CD4-positive, alpha-beta T cell treated with Interleukin-4 for 4 hours (primary cell): ENCODE measurements at regions not wholly inside any gene's neighbourhood (a gene's known extent, or its start where the extent isn't known, plus 50 kb on each side); places are given as distances from the start of the nearest gene placed in this dataset.
"Not testable (repeated sequence)": the region's sequence is repeated elsewhere in the genome, so short reads cannot be mapped to it uniquely, and the experiment has no call there.

Experiments used
- DNase-seq: peaks from one replicate; pipeline ENCODE4 v3.0.0-alpha.2; 2020

DNA sequence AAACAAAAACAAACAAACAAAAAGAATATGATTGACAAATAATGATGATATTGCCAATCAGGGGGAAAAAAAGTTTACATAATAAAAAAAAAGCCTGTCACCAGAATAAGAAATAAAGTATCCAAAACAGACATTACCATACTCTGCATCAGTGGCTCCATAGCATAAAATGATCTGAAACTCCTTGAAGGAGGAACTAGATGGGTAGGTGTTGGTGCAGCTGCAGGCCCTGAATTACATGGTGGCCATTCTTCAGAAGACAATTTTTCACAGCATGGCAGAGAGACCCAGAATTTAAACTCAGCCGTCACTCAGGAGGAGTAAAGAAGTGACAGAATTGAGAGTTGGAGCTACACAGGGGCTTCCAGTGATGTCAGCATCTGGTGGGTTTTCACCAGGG is 60.2 kb downstream of the GLUL start:
- DNase-seq = no peak

DNA sequence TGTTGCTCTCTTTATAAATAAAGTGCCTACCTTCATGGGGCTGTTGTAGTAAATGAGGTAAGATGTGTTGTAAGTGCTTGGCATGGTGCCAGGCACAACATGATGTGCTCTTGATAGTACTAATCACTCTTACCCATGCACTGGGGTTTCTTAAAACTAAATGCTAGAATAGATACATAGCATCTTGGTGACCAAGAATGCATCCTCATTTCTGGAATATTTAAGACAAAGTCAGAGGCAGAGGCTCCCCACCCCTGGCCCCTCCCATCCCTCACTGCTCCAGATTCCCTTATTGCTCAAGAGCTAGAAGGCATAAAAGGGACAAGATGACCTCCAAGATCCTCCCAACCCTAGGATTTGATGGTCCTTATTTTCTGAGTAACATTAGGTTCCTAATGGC is 61.3 kb downstream of the GLUL start:
- no peak for DNase-seq

DNA sequence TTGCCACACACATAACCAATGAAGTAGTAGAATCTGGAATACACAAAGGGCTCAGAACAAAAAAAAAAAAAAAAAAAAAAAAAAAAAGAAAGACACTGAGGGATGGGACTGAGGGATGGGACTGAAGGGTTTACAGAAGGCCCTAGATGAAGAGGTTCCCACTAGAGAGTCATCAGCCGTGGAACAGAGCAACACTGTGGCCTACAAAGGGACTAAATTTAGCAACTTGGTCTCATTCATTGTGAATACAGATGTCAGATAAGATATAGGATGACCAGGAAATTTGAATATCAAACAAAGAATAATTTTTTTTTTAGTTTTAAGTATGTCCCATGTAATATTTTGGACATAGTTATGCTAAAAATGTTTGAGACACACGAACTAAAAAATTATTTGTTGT is 62.1 kb downstream of the GLUL start:
- DNase-seq = no peak

DNA sequence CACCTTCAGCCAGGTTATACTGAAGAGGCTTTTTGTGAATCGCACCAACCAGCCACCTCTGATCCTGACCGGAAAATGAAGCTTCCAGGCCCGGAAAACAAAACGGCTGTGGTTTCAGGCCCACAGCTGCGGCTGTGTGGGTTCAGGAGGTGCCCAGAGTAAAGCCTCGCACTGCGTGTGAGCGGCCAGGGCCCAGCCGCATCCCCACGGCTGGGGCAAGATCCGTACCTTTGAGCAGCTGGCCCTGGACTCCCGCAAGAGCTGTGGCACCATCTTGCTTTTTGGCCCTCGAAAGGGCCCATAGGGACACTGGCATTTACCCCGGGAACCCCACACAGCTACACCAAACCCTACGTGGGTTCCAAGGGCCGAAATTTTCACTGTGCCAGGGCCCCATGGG is 63.0 kb downstream of the GLUL start:
- DNase-seq = no peak

- no peak for DNase-seq
These were observed 66.3 kb downstream of the GLUL start for GRCh38 chr1:182325339-182325738.

GRCh38 chr1:182321532-182321931 is 70.1 kb downstream of the GLUL start:
- not testable (repeated sequence) for DNase-seq

- no peak for DNase-seq
These were observed 73.9 kb downstream of the GLUL start for GRCh38 chr1:182317611-182318161.

DNA sequence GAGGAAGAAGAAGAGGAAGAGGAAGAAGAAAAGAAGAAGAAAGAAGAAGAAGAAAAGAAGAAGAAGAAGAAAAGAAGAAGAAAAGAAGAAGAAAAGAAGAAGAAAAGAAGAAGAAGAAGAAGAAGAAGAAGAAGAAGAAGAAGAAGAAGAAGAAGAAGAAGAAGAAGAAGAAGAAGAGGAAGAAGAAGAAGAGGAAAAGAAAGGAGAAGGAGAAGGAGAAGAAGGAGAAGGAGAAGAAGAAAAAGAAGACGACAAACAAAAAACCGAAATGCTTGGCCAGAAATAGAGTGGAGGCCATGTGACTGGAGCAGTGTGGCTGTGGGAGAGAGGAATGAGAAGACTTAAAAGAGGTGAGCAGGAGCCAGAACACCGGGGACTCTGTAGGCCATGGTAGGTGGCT is 75.1 kb downstream of the GLUL start:
- DNase-seq = not testable (repeated sequence)

- no peak for DNase-seq
These were observed 76.4 kb downstream of the GLUL start for GRCh38 chr1:182315167-182315556.

GRCh38 chr1:182309631-182310351 is 81.8 kb downstream of the GLUL start:
- DNase-seq = no peak

- no peak for DNase-seq
These were observed 82.8 kb downstream of the GLUL start for GRCh38 chr1:182308826-182309225.

GRCh38 chr1:182307486-182307885 is 84.1 kb downstream of the GLUL start:
- DNase-seq = not testable (repeated sequence)

- no peak for DNase-seq
These were observed 85.7 kb downstream of the GLUL start for GRCh38 chr1:182305861-182306260.

DNA sequence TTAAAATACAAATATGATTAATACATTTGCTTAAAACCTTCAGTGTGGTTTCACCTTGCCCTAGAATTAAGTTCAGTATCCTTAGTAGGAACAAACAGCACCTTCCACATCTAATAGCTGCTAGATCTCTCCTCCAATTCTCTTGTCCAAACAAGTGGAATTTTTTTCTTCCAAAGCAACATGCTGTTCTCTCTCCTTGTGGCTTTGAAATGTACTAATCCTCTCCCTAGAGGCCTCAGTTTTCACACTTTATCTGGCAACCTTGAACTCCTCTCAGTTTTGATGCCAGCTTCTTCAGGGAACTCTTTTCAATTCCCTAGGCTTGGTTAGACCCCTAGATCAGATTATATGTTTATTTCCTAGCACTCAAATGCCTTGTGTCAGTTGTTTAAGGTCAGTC is 87.0 kb downstream of the GLUL start:
- DNase-seq = no peak

DNA sequence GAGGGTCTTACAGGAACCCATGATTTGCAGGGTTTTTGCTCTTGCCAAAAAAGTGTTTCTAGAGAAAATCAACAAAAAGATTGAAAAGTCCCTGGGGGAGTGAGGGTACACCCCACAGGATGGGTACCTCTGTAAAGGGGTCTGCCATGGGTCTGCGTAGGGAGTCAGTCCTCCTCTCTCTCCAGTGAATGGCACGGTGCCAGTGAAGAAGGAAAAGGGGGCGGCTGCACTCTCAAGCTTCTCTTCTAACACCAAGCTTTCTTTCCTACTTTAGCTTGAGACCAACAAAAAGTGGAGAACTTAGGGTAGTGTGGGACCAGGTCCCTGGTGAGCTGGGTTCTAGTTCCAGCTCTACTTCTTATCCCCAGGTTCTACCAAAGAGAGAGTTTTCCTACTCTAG is 87.4 kb downstream of the GLUL start:
- no peak for DNase-seq

- no peak for DNase-seq
These were observed 87.8 kb downstream of the GLUL start for GRCh38 chr1:182303778-182304177.

DNA sequence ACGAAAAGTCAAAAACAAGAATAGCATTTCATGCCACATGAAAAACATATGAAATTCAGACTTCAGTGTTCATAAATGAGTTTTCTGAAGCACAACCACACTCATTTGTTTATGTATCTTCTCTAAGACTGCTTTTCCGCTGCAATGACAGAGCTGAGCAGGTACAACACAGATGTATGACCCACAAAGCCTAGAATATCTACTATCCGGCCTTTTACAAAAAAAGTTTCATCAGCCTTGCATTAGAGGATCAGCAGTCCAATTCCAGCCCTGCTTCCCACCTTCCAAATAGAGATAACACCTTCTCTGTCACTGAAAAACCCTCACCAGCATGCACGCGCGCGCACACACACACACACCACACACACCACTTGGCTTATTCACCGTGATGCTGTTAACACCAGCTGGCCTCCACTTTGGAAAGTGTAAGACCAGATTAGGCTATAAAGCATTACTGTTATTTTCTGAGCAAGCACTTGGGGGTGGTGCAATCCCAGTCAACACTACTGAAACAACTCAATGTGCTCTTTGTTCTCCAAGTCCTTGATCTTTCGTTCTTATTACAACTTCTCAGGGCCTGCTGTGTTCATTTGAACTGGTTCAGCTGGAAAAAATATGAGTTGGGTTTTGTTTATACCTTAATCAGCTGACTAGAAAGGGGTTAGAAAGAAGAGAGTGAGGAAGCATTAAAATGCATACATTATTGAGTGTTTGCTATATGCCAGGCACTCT is 90.0 kb downstream of the GLUL start:
- DNase-seq = no peak

DNA sequence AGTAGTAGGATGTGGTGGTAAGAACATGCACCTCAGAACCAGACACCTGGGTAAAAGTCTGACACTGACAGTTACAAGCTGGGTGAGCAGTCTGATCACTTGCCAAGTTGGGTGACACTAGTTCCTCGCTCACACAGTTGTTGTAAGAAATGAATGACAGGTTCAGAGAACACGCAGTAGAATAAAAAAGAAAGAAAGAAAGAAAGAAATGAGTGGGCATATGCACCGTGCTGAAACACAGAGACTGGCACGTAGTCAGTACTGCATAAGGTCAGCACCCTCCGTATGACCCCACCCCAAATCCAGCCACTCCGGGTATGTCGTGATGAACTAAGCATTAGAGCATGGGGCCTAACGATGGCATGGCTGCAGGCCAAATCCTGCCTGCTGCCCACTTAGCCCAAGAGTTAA is 90.6 kb downstream of the GLUL start:
- no peak for DNase-seq

DNA sequence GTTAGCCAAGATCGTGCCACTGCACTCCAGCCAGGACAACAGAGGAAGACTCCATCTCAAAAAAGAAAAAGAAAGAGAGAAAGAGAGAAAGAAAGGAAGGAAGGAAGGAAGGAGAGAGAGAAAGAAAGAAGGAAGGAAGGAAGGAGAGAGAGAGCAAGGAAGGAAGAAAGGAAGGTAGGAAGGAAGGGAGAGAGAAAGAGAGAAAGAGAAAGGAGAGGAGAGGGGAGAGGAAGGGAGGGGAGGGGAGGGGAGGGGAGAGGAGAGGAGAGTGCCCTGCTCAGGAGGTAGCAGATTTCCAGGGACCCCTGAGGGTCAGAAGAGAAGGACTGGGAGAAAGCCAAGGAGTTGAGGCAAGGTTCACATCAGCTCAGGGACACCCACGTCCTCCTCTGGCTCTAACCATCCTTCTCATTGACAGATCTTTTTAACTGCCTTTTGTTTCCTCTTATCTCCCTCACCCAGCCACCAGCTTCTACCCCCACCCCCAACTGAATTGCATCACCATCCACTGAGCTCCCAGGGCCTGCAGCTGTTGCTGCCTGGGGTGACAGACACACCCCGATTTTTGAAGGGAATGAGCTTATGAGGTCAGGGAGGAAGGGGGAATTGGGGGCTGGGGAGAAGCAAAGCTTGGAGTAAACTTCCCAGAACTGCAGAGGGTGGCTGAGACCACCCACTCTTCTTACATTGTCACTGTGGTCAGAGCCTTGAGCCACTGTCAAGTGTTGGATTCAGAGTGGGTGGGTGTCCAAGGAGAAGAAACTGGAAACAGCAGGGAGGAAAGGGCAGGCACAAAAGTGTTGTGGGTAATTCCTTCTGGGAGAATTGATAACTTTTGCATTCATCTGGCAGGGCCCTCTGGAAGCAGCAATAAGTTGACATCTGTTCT is 91.6 kb downstream of the GLUL start:
- no peak for DNase-seq

DNA sequence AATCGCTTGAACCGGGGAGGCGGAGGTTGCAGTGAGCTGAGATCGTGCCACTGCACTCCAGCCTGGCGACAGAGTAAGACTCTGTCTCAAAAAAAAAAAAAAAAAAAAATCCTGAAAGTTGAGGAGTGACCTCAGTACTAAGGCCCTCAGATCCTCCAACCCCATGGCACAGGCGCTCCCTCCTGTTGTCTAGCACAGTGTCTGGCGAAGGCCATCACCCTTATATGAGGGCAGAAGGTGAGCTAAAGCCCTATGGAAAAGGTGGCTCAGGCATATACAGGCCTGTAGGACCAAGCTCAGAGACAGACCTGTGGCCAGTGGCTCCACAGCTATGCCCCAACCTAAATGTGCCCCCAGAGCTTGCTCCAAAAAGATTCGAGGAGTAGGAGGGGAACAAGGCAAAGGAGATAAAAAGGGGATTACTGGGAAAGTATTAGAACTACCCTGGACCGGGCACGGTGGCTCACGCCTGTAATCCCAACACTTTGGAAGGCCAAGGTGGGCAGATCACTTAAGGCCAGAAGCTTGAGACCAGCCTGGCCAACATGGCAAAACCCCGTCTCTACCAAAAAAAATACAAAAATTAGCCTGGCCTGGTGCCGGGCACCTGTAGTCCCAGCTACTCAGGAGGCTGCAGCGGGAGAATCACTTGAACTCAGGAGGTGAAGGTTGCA is 92.4 kb downstream of the GLUL start:
- DNase-seq = not testable (repeated sequence)

DNA sequence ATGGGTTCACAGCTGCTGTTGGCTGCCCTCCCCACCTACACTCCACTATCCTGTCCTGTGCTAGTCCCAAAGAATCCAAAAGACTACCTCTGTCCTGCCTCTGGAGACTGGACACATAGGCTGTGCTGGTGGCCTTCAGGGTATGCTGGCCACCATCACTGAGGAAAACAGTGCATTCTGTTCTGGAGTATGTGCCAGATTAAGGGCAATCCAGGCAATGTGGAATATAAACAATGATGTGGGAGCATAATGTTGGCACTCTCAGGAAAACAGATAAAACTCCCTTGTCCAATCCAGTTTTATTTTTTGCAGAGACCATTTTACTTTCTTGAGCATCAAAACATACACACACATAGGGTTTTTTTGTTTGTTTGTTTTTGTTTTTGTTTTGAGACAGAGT is 94.3 kb downstream of the GLUL start:
- DNase-seq = no peak

- no peak for DNase-seq
These were observed 95.9 kb downstream of the GLUL start for GRCh38 chr1:182295697-182296096.

DNA sequence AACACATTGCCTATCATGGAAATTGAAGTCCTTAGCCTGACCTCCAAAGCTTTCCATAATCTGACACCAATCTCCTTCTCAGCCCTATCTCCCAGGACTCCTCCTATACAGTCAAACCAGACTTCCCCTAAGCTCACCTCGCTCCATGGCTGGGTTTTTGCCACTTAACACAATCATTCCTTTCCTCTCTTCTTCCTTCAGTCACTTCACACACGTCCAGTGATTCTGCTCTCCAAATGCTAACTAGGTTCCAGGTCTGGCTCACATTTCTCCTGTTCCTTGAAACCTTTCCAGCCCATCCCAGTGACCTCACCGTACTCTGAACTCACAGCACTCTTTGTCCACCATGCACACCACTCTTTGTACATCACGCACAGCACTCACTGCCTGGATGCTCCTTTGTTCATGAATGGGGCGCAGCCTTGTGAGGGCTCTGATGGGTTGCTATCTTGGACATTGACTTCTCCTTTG is 98.4 kb downstream of the GLUL start:
- no peak for DNase-seq
